HEK293 (cell line): ENCODE measurements at regions not wholly inside any gene's neighbourhood (a gene's known extent, or its start where the extent isn't known, plus 50 kb on each side); places are given as distances from the start of the nearest gene placed in this dataset.

Experiments
- CTCF ChIA-PET: fragments of 350-600 bp; formaldehyde crosslinking; extraction: SDS; loops from one replicate; lab custom pipeline; 2021; ENCODE audit warnings: antibody characterized with exemption; lab: Yijun Ruan, JAX
- POLR2A ChIA-PET: fragments of 300-600 bp; formaldehyde crosslinking; extraction: SDS; loops from one replicate; lab custom pipeline; 2020; ENCODE audit warnings: antibody characterized with exemption, inconsistent platforms; lab: Yijun Ruan, JAX
- H3K27ac ChIP-seq: fragments of 200-500 bp; sonication (Bioruptor generic); 2 replicates; pipeline ENCODE4 v1.5.1; 2014; ENCODE audit warnings: low read depth, low read length, control low read depth, inconsistent platforms; ENCODE audit errors: extremely low read depth
- H3K36me3 ChIP-seq, 2 experiments: fragments of 200-500 bp in 1 of 2; sonication (Bioruptor generic) in 1 of 2; 1 replicate in 1 of 2; 2 replicates in 1 of 2; pipeline ENCODE4 v1.5.1; 2014 to 2017; ENCODE audit warnings: inconsistent platforms in 2 of 2, low read length in 2 of 2; ENCODE audit not compliant: control insufficient read depth in 2 of 2, insufficient read depth in 1 of 2
- H3K4me1 ChIP-seq: fragments of 200-500 bp; sonication (Bioruptor generic); 2 replicates; pipeline ENCODE4 v1.5.1; 2014; ENCODE audit warnings: mild to moderate bottlenecking, low read length, inconsistent platforms; ENCODE audit not compliant: control insufficient read depth, insufficient read depth
- H3K4me3 ChIP-seq: 2 replicates; pipeline ENCODE4 v1.5.1; 2011; ENCODE audit warnings: low read depth, mild to moderate bottlenecking, control low read depth, low read length, moderate library complexity
- H3K9me3 ChIP-seq: fragments of 200-500 bp; sonication (Bioruptor generic); 2 replicates; pipeline ENCODE4 v1.5.1; 2014; ENCODE audit warnings: low read depth, low read length, inconsistent platforms; ENCODE audit not compliant: control insufficient read depth, insufficient read depth
- FEZF1 ChIP-seq: fragments of 450-650 bp; formaldehyde crosslinking; IDR thresholded peaks from 2 replicates; pipeline ENCODE4 v1.5.1; 2016; ENCODE audit warnings: missing biosample characterization, missing genetic modification characterization
- KLF7 ChIP-seq: fragments of 450-650 bp; formaldehyde crosslinking; IDR thresholded peaks from 2 replicates; pipeline ENCODE4 v1.5.1; 2016; ENCODE audit warnings: missing biosample characterization, missing genetic modification characterization, borderline replicate concordance
- OVOL3 ChIP-seq: fragments of 450-650 bp; formaldehyde crosslinking; IDR thresholded peaks from 2 replicates; pipeline ENCODE4 v1.5.1; 2016; ENCODE audit warnings: missing biosample characterization, missing genetic modification characterization
- SALL2 ChIP-seq: fragments of 450-650 bp; formaldehyde crosslinking; IDR thresholded peaks from 2 replicates; pipeline ENCODE4 v1.5.0; 2017; ENCODE audit warnings: missing biosample characterization, mild to moderate bottlenecking, missing genetic modification characterization, borderline replicate concordance
- ZBTB26 ChIP-seq: fragments of 450-650 bp; formaldehyde crosslinking; optimal IDR thresholded peaks from 2 replicates; pipeline ENCODE3; 2016; ENCODE audit warnings: missing biosample characterization, mild to moderate bottlenecking, missing genetic modification characterization
- ZFP41 ChIP-seq: fragments of 450-650 bp; formaldehyde crosslinking; IDR thresholded peaks from 2 replicates; pipeline ENCODE4 v1.5.1; 2016; ENCODE audit warnings: missing biosample characterization, missing genetic modification characterization, borderline replicate concordance
- ZIC2 ChIP-seq: fragments of 450-650 bp; formaldehyde crosslinking; IDR thresholded peaks from 2 replicates; pipeline ENCODE4 v1.5.1; 2016; ENCODE audit warnings: missing biosample characterization, missing genetic modification characterization
- ZNF138 ChIP-seq: fragments of 450-650 bp; formaldehyde crosslinking; IDR thresholded peaks from 2 replicates; pipeline ENCODE4 v1.5.1; 2016; ENCODE audit warnings: missing biosample characterization, missing genetic modification characterization, borderline replicate concordance
- ZNF146 ChIP-seq: fragments of 450-650 bp; formaldehyde crosslinking; IDR thresholded peaks from 2 replicates; pipeline ENCODE4 v1.5.1; 2016; ENCODE audit warnings: missing biosample characterization, missing genetic modification characterization
- ZNF16 ChIP-seq: fragments of 450-650 bp; formaldehyde crosslinking; IDR thresholded peaks from 2 replicates; pipeline ENCODE4 v1.5.1; 2016; ENCODE audit warnings: low read depth, missing biosample characterization, missing genetic modification characterization
- ZNF23 ChIP-seq: fragments of 450-650 bp; formaldehyde crosslinking; IDR thresholded peaks from 2 replicates; pipeline ENCODE4 v1.5.1; 2016; ENCODE audit warnings: missing biosample characterization, missing genetic modification characterization, borderline replicate concordance
- ZNF266 ChIP-seq: fragments of 450-650 bp; formaldehyde crosslinking; IDR thresholded peaks from 2 replicates; pipeline ENCODE4 v1.5.1; 2016; ENCODE audit warnings: missing biosample characterization, missing genetic modification characterization, low read depth
- ZNF335 ChIP-seq: fragments of 450-650 bp; formaldehyde crosslinking; conservative IDR thresholded peaks from 2 replicates; pipeline ENCODE4 v1.5.1; 2016; ENCODE audit warnings: missing biosample characterization, missing genetic modification characterization
- ZNF626 ChIP-seq: fragments of 450-650 bp; sonication (Bioruptor Pico); formaldehyde crosslinking; IDR thresholded peaks from 2 replicates; pipeline ENCODE4 v1.5.1; 2018; ENCODE audit warnings: missing biosample characterization, missing genetic modification characterization, inconsistent platforms
- ZNF677 ChIP-seq: fragments of 450-650 bp; IDR thresholded peaks from 2 replicates; pipeline ENCODE4 v1.5.0; 2018; ENCODE audit warnings: missing biosample characterization, mild to moderate bottlenecking, missing genetic modification characterization, moderate library complexity
- ZNF747 ChIP-seq: fragments of 450-650 bp; formaldehyde crosslinking; IDR thresholded peaks from 2 replicates; pipeline ENCODE4 v1.5.1; 2016; ENCODE audit warnings: missing biosample characterization, missing genetic modification characterization
- TF ChIP-seq, protein P1 (sequence below): fragments of 450-650 bp; formaldehyde crosslinking; IDR thresholded peaks from 2 replicates; pipeline ENCODE4 v1.5.1; 2016; ENCODE audit warnings: missing biosample characterization, missing genetic modification characterization
- TF ChIP-seq, protein P2 (sequence below): fragments of 450-650 bp; formaldehyde crosslinking; IDR thresholded peaks from 2 replicates; pipeline ENCODE4 v1.5.1; 2016; ENCODE audit warnings: missing biosample characterization, missing genetic modification characterization
- TF ChIP-seq, protein P3 (sequence below): fragments of 450-650 bp; formaldehyde crosslinking; IDR thresholded peaks from 2 replicates; pipeline ENCODE4 v1.5.1; 2016; ENCODE audit warnings: missing biosample characterization, missing genetic modification characterization, low read depth

GRCh38 chr1:57844382-57844980 is 420.6 kb upstream of the DAB1 start:
- CTCF ChIA-PET, result no interaction called here

DNA sequence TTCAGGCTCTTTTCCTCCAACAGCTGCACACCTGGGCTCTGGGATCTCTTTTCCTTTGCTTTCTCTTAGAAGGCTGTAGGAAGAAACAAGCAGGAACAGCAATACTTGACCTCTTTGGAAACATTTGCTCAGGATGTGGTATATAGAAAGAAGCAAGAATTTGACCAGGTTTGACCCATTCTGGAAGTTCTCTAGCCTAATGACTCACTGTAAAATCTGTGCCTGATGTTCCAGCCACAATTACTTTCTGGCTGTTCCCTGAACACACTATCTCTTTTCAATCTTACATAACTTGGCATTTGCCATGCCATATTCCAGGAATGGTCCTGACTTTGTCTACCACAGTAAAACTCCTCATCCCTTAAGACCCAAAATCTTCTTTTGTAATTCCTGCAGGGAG is 419.9 kb upstream of the DAB1 start:
- Histone ChIP-seq H3K36me3 (no peaks in the 10 kb centered on the region), H3K4me1 (no peaks in the 10 kb centered on the region), H3K4me3 (no peak overlapping the region), H3K27ac (no peak overlapping the region), H3K9me3 (no peaks in the 10 kb centered on the region)
- TF ChIP-seq ZNF747 (tag by site-specific recombination) (no peak), ZNF335 (no peak), ZNF16 (no peak), OVOL3 (tag by site-specific recombination) (no peak), ZFP41 (tag by site-specific recombination) (no peak), KLF7 (tag by site-specific recombination) (no peak), ZNF138 (tag by site-specific recombination) (no peak), ZNF626 (tag by site-specific recombination) (no peak), ZNF146 (tag by site-specific recombination) (no peak), ZNF23 (tag by site-specific recombination) (no peak), ZNF266 (tag by site-specific recombination) (no peak), ZNF677 (tag by site-specific recombination) (no peak), SALL2 (tag by site-specific recombination) (no peak), ZBTB26 (tag by site-specific recombination) (no peak), ZIC2 (tag by site-specific recombination) (no peak)
- TF ChIP-seq, protein P1, sequence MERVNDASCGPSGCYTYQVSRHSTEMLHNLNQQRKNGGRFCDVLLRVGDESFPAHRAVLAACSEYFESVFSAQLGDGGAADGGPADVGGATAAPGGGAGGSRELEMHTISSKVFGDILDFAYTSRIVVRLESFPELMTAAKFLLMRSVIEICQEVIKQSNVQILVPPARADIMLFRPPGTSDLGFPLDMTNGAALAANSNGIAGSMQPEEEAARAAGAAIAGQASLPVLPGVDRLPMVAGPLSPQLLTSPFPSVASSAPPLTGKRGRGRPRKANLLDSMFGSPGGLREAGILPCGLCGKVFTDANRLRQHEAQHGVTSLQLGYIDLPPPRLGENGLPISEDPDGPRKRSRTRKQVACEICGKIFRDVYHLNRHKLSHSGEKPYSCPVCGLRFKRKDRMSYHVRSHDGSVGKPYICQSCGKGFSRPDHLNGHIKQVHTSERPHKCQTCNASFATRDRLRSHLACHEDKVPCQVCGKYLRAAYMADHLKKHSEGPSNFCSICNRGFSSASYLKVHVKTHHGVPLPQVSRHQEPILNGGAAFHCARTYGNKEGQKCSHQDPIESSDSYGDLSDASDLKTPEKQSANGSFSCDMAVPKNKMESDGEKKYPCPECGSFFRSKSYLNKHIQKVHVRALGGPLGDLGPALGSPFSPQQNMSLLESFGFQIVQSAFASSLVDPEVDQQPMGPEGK (tag by site-specific recombination), result no peak
- CTCF ChIA-PET, result no interaction called here
- POLR2A ChIA-PET, result no interaction called here

More at GRCh38 chr1:57844382-57844980, 420.6 kb upstream of the DAB1 start:
- Histone ChIP-seq H3K4me1 (no peaks in the 10 kb centered on the region), H3K4me3 (no peak overlapping the region), H3K27ac (no peak overlapping the region), H3K9me3 (no peaks in the 10 kb centered on the region), H3K36me3 (no peaks in the 10 kb centered on the region)
- POLR2A ChIA-PET, result no interaction called here
- TF ChIP-seq, protein P2, sequence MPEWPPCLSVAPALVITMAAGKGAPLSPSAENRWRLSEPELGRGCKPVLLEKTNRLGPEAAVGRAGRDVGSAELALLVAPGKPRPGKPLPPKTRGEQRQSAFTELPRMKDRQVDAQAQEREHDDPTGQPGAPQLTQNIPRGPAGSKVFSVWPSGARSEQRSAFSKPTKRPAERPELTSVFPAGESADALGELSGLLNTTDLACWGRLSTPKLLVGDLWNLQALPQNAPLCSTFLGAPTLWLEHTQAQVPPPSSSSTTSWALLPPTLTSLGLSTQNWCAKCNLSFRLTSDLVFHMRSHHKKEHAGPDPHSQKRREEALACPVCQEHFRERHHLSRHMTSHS (tag by site-specific recombination), result no peak

DNA sequence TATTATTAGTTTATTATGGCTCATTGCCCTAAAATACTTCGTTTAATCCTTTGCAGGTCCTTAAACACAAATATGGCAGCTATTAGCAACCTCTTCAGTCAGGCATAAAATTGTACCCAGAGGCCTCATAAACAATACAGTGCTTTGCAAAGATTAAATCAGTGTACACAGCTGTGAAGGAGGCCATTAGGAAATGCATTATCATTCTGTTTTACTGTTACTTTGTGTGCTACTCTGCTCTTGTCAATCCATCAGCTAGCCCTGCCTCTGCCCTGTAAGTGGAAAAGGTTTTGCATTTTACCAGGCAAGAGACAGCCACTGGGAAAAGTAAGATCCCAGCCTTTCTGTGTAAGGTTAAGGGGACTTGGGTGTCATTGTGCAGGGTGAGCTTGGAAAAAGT is 415.7 kb upstream of the DAB1 start:
- TF ChIP-seq FEZF1 (tag by site-specific recombination), result 0 out of 2 replicates have a peak, but pooled peaks have one; percentile 8
- TF ChIP-seq, protein P3, sequence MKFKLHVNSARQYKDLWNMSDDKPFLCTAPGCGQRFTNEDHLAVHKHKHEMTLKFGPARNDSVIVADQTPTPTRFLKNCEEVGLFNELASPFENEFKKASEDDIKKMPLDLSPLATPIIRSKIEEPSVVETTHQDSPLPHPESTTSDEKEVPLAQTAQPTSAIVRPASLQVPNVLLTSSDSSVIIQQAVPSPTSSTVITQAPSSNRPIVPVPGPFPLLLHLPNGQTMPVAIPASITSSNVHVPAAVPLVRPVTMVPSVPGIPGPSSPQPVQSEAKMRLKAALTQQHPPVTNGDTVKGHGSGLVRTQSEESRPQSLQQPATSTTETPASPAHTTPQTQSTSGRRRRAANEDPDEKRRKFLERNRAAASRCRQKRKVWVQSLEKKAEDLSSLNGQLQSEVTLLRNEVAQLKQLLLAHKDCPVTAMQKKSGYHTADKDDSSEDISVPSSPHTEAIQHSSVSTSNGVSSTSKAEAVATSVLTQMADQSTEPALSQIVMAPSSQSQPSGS (tag by site-specific recombination), result no peak
- no peaks in the 10 kb centered on the region for H3K4me1 ChIP-seq
- H3K9me3 ChIP-seq, result no peaks in the 10 kb centered on the region
- no peak overlapping the region for H3K4me3 ChIP-seq
- POLR2A ChIA-PET, result no interaction called here
- no peaks in the 10 kb centered on the region for H3K36me3 ChIP-seq
- H3K27ac ChIP-seq, result no peak overlapping the region
- CTCF ChIA-PET, result no interaction called here
